H1 (cell line): ENCODE measurements at regions not wholly inside any gene's neighbourhood (a gene's known extent, or its start where the extent isn't known, plus 50 kb on each side); places are given as distances from the start of the nearest gene placed in this dataset.

ENCODE experiments used
- CTCF ChIA-PET: fragments of 300-600 bp; sonication (Branson Sonifier 250); formaldehyde crosslinking; loops from one replicate; lab custom pipeline; 2021; ENCODE audit not compliant: partially characterized antibody; lab: Charles Lee
- POLR2A ChIA-PET: fragments of 300-600 bp; sonication (Branson Sonifier 250); formaldehyde crosslinking; loops from one replicate; lab custom pipeline; 2021; ENCODE audit warnings: inconsistent platforms; ENCODE audit not compliant: partially characterized antibody; lab: Charles Lee
- DNase-seq, 2 experiments: peaks; one replicate each; pipeline versions ENCODE4 v3.0.0 to v3.0.0-alpha.2; 2010 to 2022; ENCODE audit warnings: low spot score in 2 of 2, low read depth in 1 of 2, mixed read lengths in 1 of 2
- FAIRE-seq: peaks from 2 replicates; lab custom pipeline; 2011; peaks lifted over from hg19 to GRCh38; lab: Jason Lieb, UNC
- H2AFZ ChIP-seq: 2 replicates; pipeline ENCODE4 v1.8.1; 2012; ENCODE audit warnings: low read length, inconsistent platforms
- H2AK5ac ChIP-seq: 2 replicates; pipeline ENCODE4 v1.6.1; 2013; ENCODE audit warnings: low read depth, low read length
- H2BK120ac ChIP-seq: replicated peaks from 2 replicates; pipeline ENCODE3; 2013; ENCODE audit warnings: low read depth, low read length, inconsistent platforms
- H2BK12ac ChIP-seq: 2 replicates; pipeline ENCODE4 v1.6.1; 2013; ENCODE audit warnings: low read depth, low read length
- H2BK15ac ChIP-seq: 2 replicates; pipeline ENCODE4 v1.6.1; 2013; ENCODE audit warnings: low read length
- H2BK20ac ChIP-seq: 2 replicates; pipeline ENCODE4 v1.6.1; 2013; ENCODE audit warnings: low read length
- H2BK5ac ChIP-seq: 2 replicates; pipeline ENCODE4 v1.6.1; 2013; ENCODE audit warnings: low read depth, low read length
- H3K14ac ChIP-seq: 2 replicates; pipeline ENCODE4 v1.6.1; 2013; ENCODE audit warnings: inconsistent platforms; ENCODE audit not compliant: insufficient read length
- H3K18ac ChIP-seq: 2 replicates; pipeline ENCODE4 v1.6.1; 2013; ENCODE audit warnings: low read length; ENCODE audit errors: extremely low read depth
- H3K23ac ChIP-seq: 2 replicates; pipeline ENCODE4 v1.6.1; 2013; ENCODE audit warnings: inconsistent platforms; ENCODE audit not compliant: insufficient read length
- H3K23me2 ChIP-seq: 2 replicates; pipeline ENCODE4 v1.6.1; 2013; ENCODE audit warnings: low read depth, low read length
- H3K27ac ChIP-seq: 2 replicates; pipeline ENCODE4 v1.6.1; 2011; ENCODE audit warnings: low read depth, low read length, inconsistent platforms
- H3K27me3 ChIP-seq, 4 experiments: replicated peaks in 1 of 4; 1 replicate in 1 of 4; 2 replicates in 3 of 4; pipeline versions ENCODE4 v1.6.1 to v1.8.1; 2011 to 2013; ENCODE audit warnings: low read length in 3 of 4, mild to moderate bottlenecking in 3 of 4, inconsistent platforms in 2 of 4, mixed read lengths in 2 of 4, moderate library complexity in 1 of 4; ENCODE audit not compliant: control insufficient read depth in 3 of 4, insufficient read depth in 3 of 4; ENCODE audit errors: extremely low read depth in 1 of 4
- H3K36me3 ChIP-seq, 4 experiments: 2 replicates each; pipeline versions ENCODE4 v1.6.1 to v1.8.1; 2011 to 2013; ENCODE audit warnings: mild to moderate bottlenecking in 4 of 4, low read length in 3 of 4, moderate library complexity in 2 of 4, control low read depth in 1 of 4, inconsistent platforms in 1 of 4; ENCODE audit not compliant: insufficient read depth in 4 of 4, control insufficient read depth in 2 of 4
- H3K4ac ChIP-seq: replicated peaks from 2 replicates; pipeline ENCODE3; 2013; ENCODE audit warnings: low read length, low read depth, mixed read lengths, inconsistent platforms; ENCODE audit not compliant: insufficient read length
- H3K4me1 ChIP-seq, 4 experiments: replicated peaks in 1 of 4; 1 replicate in 1 of 4; 2 replicates in 3 of 4; pipeline versions ENCODE4 v1.6.1 to v1.8.1; 2011 to 2013; ENCODE audit warnings: low read length in 3 of 4, inconsistent platforms in 2 of 4, mixed read lengths in 1 of 4; ENCODE audit not compliant: insufficient read depth in 4 of 4, control insufficient read depth in 3 of 4
- H3K4me2 ChIP-seq, 2 experiments: 2 replicates each; pipeline versions ENCODE4 v1.6.1 to v1.8.1; 2011 to 2013; ENCODE audit warnings: low read depth in 2 of 2, low read length in 2 of 2, control low read depth in 1 of 2, inconsistent platforms in 1 of 2, mild to moderate bottlenecking in 1 of 2; ENCODE audit not compliant: insufficient read depth in 1 of 2
- H3K4me3 ChIP-seq, 4 experiments: fragments of 200-600, 300-600 bp in 1 of 4; sonication (generic), shearing (Covaris generic), sonication (Bioruptor Twin) in 1 of 4; 2 replicates each; pipeline versions ENCODE4 v1.5.1 to v1.8.1; 2011 to 2016; ENCODE audit warnings: low read length in 4 of 4, low read depth in 3 of 4, control low read depth in 2 of 4, inconsistent platforms in 2 of 4, mild to moderate bottlenecking in 2 of 4, mixed read lengths in 1 of 4, moderate library complexity in 1 of 4; ENCODE audit not compliant: insufficient read depth in 2 of 4; ENCODE audit errors: extremely low read depth in 1 of 4
- H3K56ac ChIP-seq: replicated peaks from 2 replicates; pipeline ENCODE3; 2013; ENCODE audit warnings: low read depth, mild to moderate bottlenecking, mixed read lengths, low read length, inconsistent platforms; ENCODE audit not compliant: insufficient read length
- H3K79me1 ChIP-seq: 2 replicates; pipeline ENCODE4 v1.6.1; 2013; ENCODE audit warnings: low read depth, low read length, control low read depth
- H3K79me2 ChIP-seq, 2 experiments: 2 replicates each; pipeline versions ENCODE4 v1.6.1 to v1.8.1; 2012 to 2013; ENCODE audit warnings: low read length in 2 of 2, mild to moderate bottlenecking in 2 of 2, inconsistent platforms in 1 of 2; ENCODE audit not compliant: insufficient read depth in 2 of 2, control insufficient read depth in 1 of 2
- H3K9ac ChIP-seq, 4 experiments: replicated peaks in 1 of 4; 1 replicate in 1 of 4; 2 replicates in 3 of 4; pipeline versions ENCODE4 v1.6.1 to v1.8.1; 2011 to 2013; ENCODE audit warnings: low read depth in 3 of 4, low read length in 3 of 4, control low read depth in 2 of 4, mild to moderate bottlenecking in 2 of 4, moderate library complexity in 2 of 4, inconsistent platforms in 1 of 4; ENCODE audit errors: extremely low read depth in 1 of 4
- H3K9me3 ChIP-seq, 2 experiments: 2 replicates each; pipeline versions ENCODE4 v1.6.1 to v1.8.1; 2012 to 2013; ENCODE audit warnings: mild to moderate bottlenecking in 2 of 2, moderate library complexity in 2 of 2, control low read depth in 1 of 2, inconsistent platforms in 1 of 2, low read depth in 1 of 2, low read length in 1 of 2, mixed read lengths in 1 of 2; ENCODE audit not compliant: insufficient read depth in 2 of 2
- H4K20me1 ChIP-seq, 2 experiments: replicated peaks in 1 of 2; 2 replicates each; pipeline versions ENCODE3 to v1.8.1; 2011 to 2013; ENCODE audit warnings: inconsistent platforms in 2 of 2, low read length in 2 of 2, mild to moderate bottlenecking in 1 of 2; ENCODE audit not compliant: insufficient read depth in 2 of 2, control insufficient read depth in 1 of 2
- H4K5ac ChIP-seq: 2 replicates; pipeline ENCODE4 v1.6.1; 2013; ENCODE audit warnings: low read length, low read depth, mixed read lengths, inconsistent platforms; ENCODE audit not compliant: insufficient read length
- H4K8ac ChIP-seq: 2 replicates; pipeline ENCODE4 v1.8.0; 2013; ENCODE audit warnings: mild to moderate bottlenecking, moderate library complexity, low read length, inconsistent platforms; ENCODE audit not compliant: insufficient read depth; ENCODE audit errors: extremely low read depth
- H4K91ac ChIP-seq: replicated peaks from 2 replicates; pipeline ENCODE3; 2013; ENCODE audit warnings: low read length, mixed read lengths, inconsistent platforms; ENCODE audit not compliant: insufficient read length
- EGR1 ChIP-seq: IDR thresholded peaks from 2 replicates; pipeline ENCODE4 v1.6.1; 2011; ENCODE audit warnings: low read depth, low read length, borderline replicate concordance
- WGBS, 2 experiments: shearing (Covaris generic) in 1 of 2; methylation state at CpG; one replicate each; pipeline versions ENCODE4 v1.1.6 to v1.1.7; 2013 to 2015; ENCODE audit warnings: low lambda C conversion rate in 2 of 2, mixed read lengths in 2 of 2, inconsistent platforms in 1 of 2, low coverage in 1 of 2, missing lambda C conversion rate in 1 of 2; ENCODE audit not compliant: insufficient replicate concordance in 2 of 2, insufficient coverage in 1 of 2, insufficient read length in 1 of 2; ENCODE audit errors: extremely low coverage in 1 of 2, missing lambda C conversion rate in 1 of 2; 5-methylcytosine and 5-hydroxymethylcytosine counted together

DNA sequence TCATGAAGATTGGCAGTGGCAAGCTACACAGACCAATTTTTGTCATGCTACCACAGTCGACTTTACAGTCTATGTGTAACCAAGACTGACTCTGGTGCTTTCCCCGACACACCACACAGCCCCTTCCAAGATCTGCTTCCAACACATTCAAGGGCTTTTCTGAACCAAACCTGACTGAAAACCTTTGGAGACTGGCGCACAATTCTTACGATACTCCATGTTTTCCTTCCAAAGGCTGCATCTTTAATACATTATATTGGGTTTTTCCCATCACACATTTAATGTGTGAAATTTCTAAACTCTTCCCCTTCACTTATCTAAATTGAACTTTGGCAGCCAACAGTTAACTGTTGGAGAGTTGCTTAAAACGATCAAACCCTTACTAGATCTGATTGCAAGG is 127.7 kb upstream of the SOX5 start:
- Histone ChIP-seq H2AFZ (no peak overlapping the region), H3K23me2 (no peaks in the 10 kb centered on the region), H3K4me3 (no peak overlapping the region), H4K20me1 (no peaks in the 10 kb centered on the region), H2BK12ac (no peak overlapping the region), H3K79me1 (no peaks in the 10 kb centered on the region)
- no peak for TF ChIP-seq EGR1
- TF ChIP-seq, all 59 proteins: peak for 0
- Histone ChIP-seq H3K27me3 (no peaks in the 10 kb centered on the region), H3K56ac (no peak overlapping the region), H4K5ac (no peak overlapping the region), H2AK5ac (no peak overlapping the region), H2BK15ac (no peak overlapping the region), H3K4me2 (no peak overlapping the region), H3K23ac (no peak overlapping the region), H3K27ac (no peak overlapping the region), H4K8ac (no peak overlapping the region), H4K91ac (no peak overlapping the region), H2BK5ac (no peak overlapping the region), H3K79me2 (no peaks in the 10 kb centered on the region), H3K4ac (no peak overlapping the region), H3K4me1 (peaks cover 0 to 2% (median 0%) of the 10 kb centered on the region in 4 experiments; a peak in 1 of 7 replicates), H3K14ac (no peak overlapping the region), H3K36me3 (no peaks in the 10 kb centered on the region), H3K9me3 (no peaks in the 10 kb centered on the region), H3K18ac (no peak overlapping the region), H3K9ac (no peak overlapping the region), H2BK20ac (no peak overlapping the region), H2BK120ac (no peak overlapping the region)
- CTCF ChIA-PET = interaction anchor here (0.8 kb wide), 1 partner anchor 164 kb away, joined by 3 read pairs; no protein-coding TSS in a partner anchor
- DNase-seq (no peak), FAIRE-seq (no peak)
- POLR2A ChIA-PET = no interaction called here
- WGBS, 2 experiments = 96% methylated on average over 5 of the region's 5 CpGs; no CpG with 5 or more reads in 1 of the 2 experiments
